Thyroid gland (tissue), 4 donors: ENCODE measurements at regions not wholly inside any gene's neighbourhood (a gene's known extent, or its start where the extent isn't known, plus 50 kb on each side); places are given as distances from the start of the nearest gene placed in this dataset.

Experiments used
- POLR2A ChIP-seq, 2 donors: fragments of 450-650 bp; IDR thresholded peaks; one replicate each; pipeline ENCODE4 v1.6.1; 2017; ENCODE audit warnings: antibody characterized with exemption in 2 of 2, mild to moderate bottlenecking in 2 of 2, moderate library complexity in 1 of 2
- TF ChIP-seq, protein P1 (sequence below), 6 experiments: fragments of 200-600 bp in 3 of 6; fragments of 450-650 bp in 3 of 6; sonication (generic) in 3 of 6; IDR thresholded peaks; one replicate each; pipeline ENCODE4 v1.5.1; 2016 to 2019; ENCODE audit warnings: antibody characterized with exemption in 6 of 6, mild to moderate bottlenecking in 2 of 6, inconsistent platforms in 1 of 6, moderate library complexity in 1 of 6

DNA sequence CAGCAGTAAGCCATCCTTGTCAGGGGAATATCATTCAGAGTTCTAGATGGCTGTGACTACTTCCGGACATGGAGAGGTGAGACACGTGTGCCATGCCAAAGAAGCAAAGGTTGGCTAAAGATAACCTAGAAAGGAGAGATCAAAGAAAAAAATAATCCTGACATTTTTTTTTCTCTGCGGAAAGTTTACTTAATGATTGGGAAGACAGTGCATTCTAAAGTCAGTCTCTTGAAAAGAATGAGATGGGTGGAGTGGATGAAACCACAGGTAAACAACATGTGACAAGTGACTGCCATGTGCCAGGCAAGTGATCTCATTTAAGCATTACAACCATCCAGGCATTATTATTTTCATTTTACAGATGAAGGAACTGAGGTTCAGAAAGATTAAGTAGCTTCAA lies 436.6 kb downstream of the SOX2 start:
- TF ChIP-seq, protein P1, sequence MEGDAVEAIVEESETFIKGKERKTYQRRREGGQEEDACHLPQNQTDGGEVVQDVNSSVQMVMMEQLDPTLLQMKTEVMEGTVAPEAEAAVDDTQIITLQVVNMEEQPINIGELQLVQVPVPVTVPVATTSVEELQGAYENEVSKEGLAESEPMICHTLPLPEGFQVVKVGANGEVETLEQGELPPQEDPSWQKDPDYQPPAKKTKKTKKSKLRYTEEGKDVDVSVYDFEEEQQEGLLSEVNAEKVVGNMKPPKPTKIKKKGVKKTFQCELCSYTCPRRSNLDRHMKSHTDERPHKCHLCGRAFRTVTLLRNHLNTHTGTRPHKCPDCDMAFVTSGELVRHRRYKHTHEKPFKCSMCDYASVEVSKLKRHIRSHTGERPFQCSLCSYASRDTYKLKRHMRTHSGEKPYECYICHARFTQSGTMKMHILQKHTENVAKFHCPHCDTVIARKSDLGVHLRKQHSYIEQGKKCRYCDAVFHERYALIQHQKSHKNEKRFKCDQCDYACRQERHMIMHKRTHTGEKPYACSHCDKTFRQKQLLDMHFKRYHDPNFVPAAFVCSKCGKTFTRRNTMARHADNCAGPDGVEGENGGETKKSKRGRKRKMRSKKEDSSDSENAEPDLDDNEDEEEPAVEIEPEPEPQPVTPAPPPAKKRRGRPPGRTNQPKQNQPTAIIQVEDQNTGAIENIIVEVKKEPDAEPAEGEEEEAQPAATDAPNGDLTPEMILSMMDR (IDR thresholded peaks at IDR 0.05): no peak
- TF ChIP-seq POLR2A (IDR thresholded peaks at IDR 0.05): no peak
